ENCODE measurements at regions not wholly inside any gene's neighbourhood (a gene's known extent, or its start where the extent isn't known, plus 50 kb on each side); places are given as distances from the start of the nearest gene placed in this dataset.

GRCh38 chr13:54750521-54750920 is 1721.9 kb downstream of the OLFM4 start:
- Histone ChIP-seq H3K79me1 (ENCODE audit: low read length) (no peaks in the 10 kb centered on the region), H2BK12ac (ENCODE audit: low read length) (no peak overlapping the region), H3K9me3 (ENCODE audit: insufficient read depth, low read depth, low read length) (no peaks in the 10 kb centered on the region), H2BK5ac (ENCODE audit: low read depth, low read length, poor library complexity) (no peak overlapping the region), H3K4me3 (ENCODE audit: low read depth, low read length) (no peak overlapping the region), H3K9ac (ENCODE audit: low read length) (no peak overlapping the region), H3K79me2 (ENCODE audit: control insufficient read depth, insufficient read depth, low read length, poor library complexity) (no peaks in the 10 kb centered on the region), H3K23ac (ENCODE audit: low read length) (no peak overlapping the region), H3K18ac (ENCODE audit: low read length) (no peak overlapping the region), H4K8ac (ENCODE audit: low read depth, low read length) (no peak overlapping the region), H3K27me3 (ENCODE audit: insufficient read depth, low read length) (no peaks in the 10 kb centered on the region), H4K12ac (ENCODE audit: low read depth, low read length) (no peak overlapping the region), H2AK5ac (ENCODE audit: low read length) (no peak overlapping the region), H2AFZ (ENCODE audit: insufficient read depth, low read length, poor library complexity) (no peak overlapping the region), H4K91ac (ENCODE audit: low read depth, low read length) (no peak overlapping the region), H3K4me2 (ENCODE audit: low read length) (no peak overlapping the region), H3K27ac (ENCODE audit: low read depth, low read length) (no peak overlapping the region), H3K36me3 (ENCODE audit: control insufficient read depth in 1 of 2, insufficient read depth in 2 of 2, low read length in 2 of 2) (no peaks in the 10 kb centered on the region), H3K4ac (ENCODE audit: low read depth, low read length) (no peak overlapping the region), H3K4me1 (ENCODE audit: control insufficient read depth in 1 of 2, insufficient read depth in 2 of 2, low read length in 2 of 2) (no peaks in the 10 kb centered on the region), H3K14ac (ENCODE audit: low read length) (no peak overlapping the region), H2BK120ac (ENCODE audit: insufficient read depth, low read length, poor library complexity) (no peak overlapping the region)
- WGBS (ENCODE audit: extremely low coverage, insufficient coverage, insufficient read length), result no CpG with 5 or more reads among the region's 3 CpGs
- DNase-seq, result no peak

- Histone ChIP-seq H3K27ac (ENCODE audit: low read depth, low read length) (no peak overlapping the region), H3K36me3 (ENCODE audit: control insufficient read depth in 1 of 2, insufficient read depth in 2 of 2, low read length in 2 of 2) (no peaks in the 10 kb centered on the region), H4K12ac (ENCODE audit: low read depth, low read length) (no peak overlapping the region), H3K9ac (ENCODE audit: low read length) (no peak overlapping the region), H3K79me1 (ENCODE audit: low read length) (no peaks in the 10 kb centered on the region), H3K18ac (ENCODE audit: low read length) (no peak overlapping the region), H2BK12ac (ENCODE audit: low read length) (no peak overlapping the region), H2BK120ac (ENCODE audit: insufficient read depth, low read length, poor library complexity) (no peak overlapping the region), H2BK5ac (ENCODE audit: low read depth, low read length, poor library complexity) (no peak overlapping the region), H3K79me2 (ENCODE audit: control insufficient read depth, insufficient read depth, low read length, poor library complexity) (no peaks in the 10 kb centered on the region), H3K14ac (ENCODE audit: low read length) (no peak overlapping the region), H3K4me1 (ENCODE audit: control insufficient read depth in 1 of 2, insufficient read depth in 2 of 2, low read length in 2 of 2) (no peaks in the 10 kb centered on the region), H2AK5ac (ENCODE audit: low read length) (no peak overlapping the region), H4K8ac (ENCODE audit: low read depth, low read length) (no peak overlapping the region), H3K4ac (ENCODE audit: low read depth, low read length) (no peak overlapping the region), H3K23ac (ENCODE audit: low read length) (no peak overlapping the region), H3K4me2 (ENCODE audit: low read length) (no peak overlapping the region), H3K27me3 (ENCODE audit: insufficient read depth, low read length) (no peaks in the 10 kb centered on the region), H2AFZ (ENCODE audit: insufficient read depth, low read length, poor library complexity) (no peak overlapping the region), H4K91ac (ENCODE audit: low read depth, low read length) (no peak overlapping the region), H3K4me3 (ENCODE audit: low read depth, low read length) (no peak overlapping the region), H3K9me3 (ENCODE audit: insufficient read depth, low read depth, low read length) (no peaks in the 10 kb centered on the region)
- no peak for DNase-seq
Observed at GRCh38 chr13:54758795-54759194, 1730.2 kb downstream of the OLFM4 start.

- no peaks in the 10 kb centered on the region for H3K79me2 ChIP-seq (ENCODE audit: control insufficient read depth, insufficient read depth, low read length, poor library complexity)
- H4K8ac ChIP-seq (ENCODE audit: low read depth, low read length), result no peak overlapping the region
- no peak overlapping the region for H3K27ac ChIP-seq (ENCODE audit: low read depth, low read length)
- H3K9ac ChIP-seq (ENCODE audit: low read length), result no peak overlapping the region
- H3K4me1 ChIP-seq (ENCODE audit: control insufficient read depth in 1 of 2, insufficient read depth in 2 of 2, low read length in 2 of 2), result no peaks in the 10 kb centered on the region
- no peak overlapping the region for H3K4ac ChIP-seq (ENCODE audit: low read depth, low read length)
- no peak overlapping the region for H4K12ac ChIP-seq (ENCODE audit: low read depth, low read length)
- no peaks in the 10 kb centered on the region for H3K36me3 ChIP-seq (ENCODE audit: control insufficient read depth in 1 of 2, insufficient read depth in 2 of 2, low read length in 2 of 2)
- H3K79me1 ChIP-seq (ENCODE audit: low read length), result no peaks in the 10 kb centered on the region
- DNase-seq, result no peak
- H3K18ac ChIP-seq (ENCODE audit: low read length), result no peak overlapping the region
- no peak overlapping the region for H4K91ac ChIP-seq (ENCODE audit: low read depth, low read length)
- no peak overlapping the region for H2BK12ac ChIP-seq (ENCODE audit: low read length)
- WGBS (ENCODE audit: extremely low coverage, insufficient coverage, insufficient read length), result 100% methylated on average over 1 of the region's 2 CpGs
- H3K27me3 ChIP-seq (ENCODE audit: insufficient read depth, low read length), result no peaks in the 10 kb centered on the region
- no peak overlapping the region for H2AFZ ChIP-seq (ENCODE audit: insufficient read depth, low read length, poor library complexity)
- H3K4me2 ChIP-seq (ENCODE audit: low read length), result no peak overlapping the region
- no peak overlapping the region for H2AK5ac ChIP-seq (ENCODE audit: low read length)
- no peak overlapping the region for H2BK120ac ChIP-seq (ENCODE audit: insufficient read depth, low read length, poor library complexity)
- no peak overlapping the region for H3K4me3 ChIP-seq (ENCODE audit: low read depth, low read length)
- no peak overlapping the region for H3K23ac ChIP-seq (ENCODE audit: low read length)
- no peak overlapping the region for H3K14ac ChIP-seq (ENCODE audit: low read length)
- H2BK5ac ChIP-seq (ENCODE audit: low read depth, low read length, poor library complexity), result no peak overlapping the region
- H3K9me3 ChIP-seq (ENCODE audit: insufficient read depth, low read depth, low read length), result no peaks in the 10 kb centered on the region
Observed at GRCh38 chr13:54768214-54768613, 1739.6 kb downstream of the OLFM4 start.

GRCh38 chr13:54775501-54776191 is 1747.0 kb downstream of the OLFM4 start:
- H3K23ac ChIP-seq (ENCODE audit: low read length), result no peak overlapping the region
- no peak overlapping the region for H4K12ac ChIP-seq (ENCODE audit: low read depth, low read length)
- no peak overlapping the region for H4K8ac ChIP-seq (ENCODE audit: low read depth, low read length)
- no peak overlapping the region for H2BK12ac ChIP-seq (ENCODE audit: low read length)
- no peak overlapping the region for H3K27ac ChIP-seq (ENCODE audit: low read depth, low read length)
- no peaks in the 10 kb centered on the region for H3K36me3 ChIP-seq (ENCODE audit: control insufficient read depth in 1 of 2, insufficient read depth in 2 of 2, low read length in 2 of 2)
- no peak overlapping the region for H3K4ac ChIP-seq (ENCODE audit: low read depth, low read length)
- H2AFZ ChIP-seq (ENCODE audit: insufficient read depth, low read length, poor library complexity), result no peak overlapping the region
- no peak overlapping the region for H3K4me3 ChIP-seq (ENCODE audit: low read depth, low read length)
- H2BK5ac ChIP-seq (ENCODE audit: low read depth, low read length, poor library complexity), result no peak overlapping the region
- no peak overlapping the region for H3K9ac ChIP-seq (ENCODE audit: low read length)
- no peak overlapping the region for H4K91ac ChIP-seq (ENCODE audit: low read depth, low read length)
- no peaks in the 10 kb centered on the region for H3K79me1 ChIP-seq (ENCODE audit: low read length)
- no peak for DNase-seq
- no peak overlapping the region for H3K14ac ChIP-seq (ENCODE audit: low read length)
- H3K4me2 ChIP-seq (ENCODE audit: low read length), result no peak overlapping the region
- WGBS (ENCODE audit: extremely low coverage, insufficient coverage, insufficient read length), result no CpG with 5 or more reads among the region's 13 CpGs
- H3K4me1 ChIP-seq (ENCODE audit: control insufficient read depth in 1 of 2, insufficient read depth in 2 of 2, low read length in 2 of 2), result no peaks in the 10 kb centered on the region
- H2AK5ac ChIP-seq (ENCODE audit: low read length), result no peak overlapping the region
- H3K18ac ChIP-seq (ENCODE audit: low read length), result no peak overlapping the region
- peaks cover 5% of the 10 kb centered on the region for H3K9me3 ChIP-seq (ENCODE audit: insufficient read depth, low read depth, low read length)
- no peak overlapping the region for H2BK120ac ChIP-seq (ENCODE audit: insufficient read depth, low read length, poor library complexity)
- H3K27me3 ChIP-seq (ENCODE audit: insufficient read depth, low read length), result no peaks in the 10 kb centered on the region
- no peaks in the 10 kb centered on the region for H3K79me2 ChIP-seq (ENCODE audit: control insufficient read depth, insufficient read depth, low read length, poor library complexity)
